Ovary (tissue), 7 donors: ENCODE measurements at regions not wholly inside any gene's neighbourhood (a gene's known extent, or its start where the extent isn't known, plus 50 kb on each side); places are given as distances from the start of the nearest gene placed in this dataset.

Experiments
- DNase-seq, 5 donors: peaks; one replicate each; pipeline ENCODE4 v3.0.0-alpha.2; 2019 to 2020
- H3K27ac ChIP-seq, 2 donors: fragments of 200-600 bp; one replicate each; pipeline versions ENCODE4 v1.5.1 to v1.8.0; 2019 to 2022
- H3K27me3 ChIP-seq: fragments of 200-600 bp; one replicate; pipeline ENCODE4 v1.8.0; 2022
- H3K36me3 ChIP-seq: fragments of 200-600 bp; sonication (generic); one replicate; pipeline ENCODE4 v1.5.1; 2019
- H3K4me1 ChIP-seq: one replicate; pipeline ENCODE4 v1.8.1; 2013; ENCODE audit warnings: mild to moderate bottlenecking, moderate library complexity; ENCODE audit not compliant: insufficient read depth
- H3K4me3 ChIP-seq: fragments of 200-600 bp; sonication (generic); one replicate; pipeline ENCODE4 v1.5.1; 2017
- H3K9me3 ChIP-seq, 2 donors: fragments of 200-600 bp in 1 of 2; sonication (generic) in 1 of 2; one replicate each; pipeline versions ENCODE4 v1.5.1 to v1.8.1; 2013 to 2019; ENCODE audit warnings: mild to moderate bottlenecking in 1 of 2, moderate library complexity in 1 of 2
- EP300 ChIP-seq: sonication (generic); formaldehyde crosslinking; IDR thresholded peaks from one replicate; pipeline ENCODE4 v1.6.1; 2017; ENCODE audit warnings: antibody characterized with exemption
- POLR2A ChIP-seq: fragments of 450-650 bp; IDR thresholded peaks from one replicate; pipeline ENCODE4 v1.6.1; 2017; ENCODE audit warnings: antibody characterized with exemption, mild to moderate bottlenecking, moderate library complexity
- WGBS, 3 donors: extraction: QIAGEN DNeasy Blood & Tissue Kit in 1 of 3; methylation state at CpG; one replicate each; pipeline versions ENCODE4 v1.1.5 to v1.1.7; 2013 to 2017; 5-methylcytosine and 5-hydroxymethylcytosine counted together
- intact Hi-C, 4 donors: fragments of 100-400 bp; cut with DNase I; formaldehyde crosslinking; loops; one replicate each; pipeline versions ENCODE4 v1.11.0 to v1.15.1; 2022 to 2023
- TF ChIP-seq, protein P1 (sequence below), 3 donors: fragments of 450-650 bp in 2 of 3; fragments of 200-600 bp in 1 of 3; IDR thresholded peaks; one replicate each; pipeline versions ENCODE4 v1.5.1 to v1.8.0; 2016 to 2022; ENCODE audit warnings: antibody characterized with exemption in 3 of 3, mild to moderate bottlenecking in 1 of 3
- donor health status: DM: no; HTN: no; CAD: no; lungs with moderate emphysema.
- donor health status: DM: no; HTN: no; CAD: no.
- donor health status: Bipolar disorder and iron deficiency.
- donor health status: DM: no; HTN: no; CAD: no.
- donor health status: DM: yes; HTN: yes; CAD: no.

DNA sequence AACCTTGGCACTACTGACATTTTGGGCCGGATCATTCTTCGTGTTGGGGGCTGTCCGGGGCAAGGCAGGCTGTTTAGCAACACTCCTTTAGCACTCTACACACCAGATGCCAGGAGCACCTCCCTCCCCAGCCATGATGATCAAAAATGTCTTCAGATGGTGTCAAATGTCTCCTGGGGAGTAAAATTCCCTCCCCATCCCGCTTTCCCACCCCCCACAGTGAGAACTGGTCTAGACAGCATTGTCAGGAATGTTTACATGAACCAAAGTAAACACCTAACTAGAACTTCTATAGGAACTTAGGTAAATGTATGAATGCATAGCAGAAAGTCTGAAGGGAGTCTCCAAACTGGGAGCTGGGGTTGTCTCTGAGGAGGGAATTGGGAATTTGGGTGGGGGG is 70.0 kb upstream of the TOP1 start:
- TF ChIP-seq POLR2A = no peak
- TF ChIP-seq, protein P1, sequence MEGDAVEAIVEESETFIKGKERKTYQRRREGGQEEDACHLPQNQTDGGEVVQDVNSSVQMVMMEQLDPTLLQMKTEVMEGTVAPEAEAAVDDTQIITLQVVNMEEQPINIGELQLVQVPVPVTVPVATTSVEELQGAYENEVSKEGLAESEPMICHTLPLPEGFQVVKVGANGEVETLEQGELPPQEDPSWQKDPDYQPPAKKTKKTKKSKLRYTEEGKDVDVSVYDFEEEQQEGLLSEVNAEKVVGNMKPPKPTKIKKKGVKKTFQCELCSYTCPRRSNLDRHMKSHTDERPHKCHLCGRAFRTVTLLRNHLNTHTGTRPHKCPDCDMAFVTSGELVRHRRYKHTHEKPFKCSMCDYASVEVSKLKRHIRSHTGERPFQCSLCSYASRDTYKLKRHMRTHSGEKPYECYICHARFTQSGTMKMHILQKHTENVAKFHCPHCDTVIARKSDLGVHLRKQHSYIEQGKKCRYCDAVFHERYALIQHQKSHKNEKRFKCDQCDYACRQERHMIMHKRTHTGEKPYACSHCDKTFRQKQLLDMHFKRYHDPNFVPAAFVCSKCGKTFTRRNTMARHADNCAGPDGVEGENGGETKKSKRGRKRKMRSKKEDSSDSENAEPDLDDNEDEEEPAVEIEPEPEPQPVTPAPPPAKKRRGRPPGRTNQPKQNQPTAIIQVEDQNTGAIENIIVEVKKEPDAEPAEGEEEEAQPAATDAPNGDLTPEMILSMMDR (IDR thresholded peaks at IDR 0.05) = no peak
- TF ChIP-seq EP300 = no peak
- no peaks in the 10 kb centered on the region for H3K36me3 ChIP-seq
- no peaks in the 10 kb centered on the region for H3K9me3 ChIP-seq
- peaks cover 1% of the 10 kb centered on the region for H3K4me1 ChIP-seq
- H3K27me3 ChIP-seq = no peaks in the 10 kb centered on the region
- H3K27ac ChIP-seq = no peak overlapping the region
- WGBS, 3 donors = 46 to 56% (median 51%) methylated on average over 4 of the region's 4 CpGs
- intact Hi-C loops = no loop called here
- DNase-seq = no peak
- H3K4me3 ChIP-seq = no peak overlapping the region

DNA sequence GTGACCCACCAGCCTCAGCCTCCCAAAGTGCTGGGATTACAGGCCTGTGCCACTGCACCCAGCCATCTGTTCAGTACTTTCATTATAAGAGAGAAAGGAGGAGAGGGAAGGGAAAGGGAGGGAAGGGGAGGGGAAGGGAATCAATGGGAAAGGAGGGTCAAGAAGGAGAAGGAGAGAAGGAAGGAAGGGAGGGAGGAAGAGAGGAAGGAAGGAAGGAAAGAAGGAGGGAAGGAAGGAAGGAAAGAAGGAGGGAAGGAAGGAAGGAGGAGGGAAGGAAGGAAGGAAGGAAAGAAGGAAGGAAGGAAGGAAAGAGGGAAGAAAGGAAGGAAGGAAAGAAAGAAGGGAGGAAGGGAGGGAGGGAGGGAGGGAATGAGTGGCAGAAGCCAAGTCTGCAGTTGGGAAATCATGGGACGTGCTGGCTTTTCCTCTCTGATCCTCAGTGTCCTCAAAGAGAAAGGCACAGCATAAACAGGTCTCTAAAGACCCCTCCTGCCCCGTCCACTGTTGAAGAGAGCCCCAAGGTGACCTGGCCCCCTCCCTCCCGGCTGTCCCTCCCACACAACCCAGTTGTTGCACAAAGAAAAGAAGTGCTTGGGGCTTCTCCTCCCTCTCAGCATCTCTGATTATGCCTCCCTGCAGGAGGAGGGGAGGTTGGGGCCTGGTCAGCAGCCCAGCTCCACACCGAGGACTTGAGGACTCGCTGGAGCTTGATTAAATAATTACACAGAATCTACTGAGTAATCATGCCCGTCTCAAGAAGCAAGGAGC is 69.1 kb upstream of the TOP1 start:
- intact Hi-C loops = loop anchor here in 3 of 4 donors (5.0 to 10.0 kb wide), 3 partner anchors 135 to 1905 kb away; no protein-coding TSS in a partner anchor
- no peak for DNase-seq
- 41 to 44% (median 42%) methylated on average over 6 of the region's 6 CpGs for WGBS, 3 donors

DNA sequence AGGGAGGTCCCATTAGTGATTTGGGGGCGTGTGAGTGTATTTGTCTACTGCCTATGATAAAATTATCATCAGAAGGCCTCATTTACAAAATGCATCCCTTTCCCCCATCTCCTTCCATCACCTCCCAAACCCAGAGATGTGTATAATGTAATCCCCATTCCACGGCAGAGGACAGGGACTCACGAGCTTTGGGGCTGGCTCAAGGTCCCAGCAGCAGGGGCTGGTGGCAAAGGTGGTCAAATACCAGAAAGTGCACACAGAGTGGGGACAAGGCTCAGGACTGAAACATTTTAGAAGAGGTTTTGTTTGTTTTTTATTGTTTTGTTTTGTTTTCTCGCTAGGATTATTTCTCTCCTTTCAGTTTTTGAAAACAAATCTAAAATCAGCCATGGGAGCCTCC is 68.5 kb upstream of the TOP1 start:
- no peaks in the 10 kb centered on the region for H3K36me3 ChIP-seq
- intact Hi-C loops = loop anchor here in 3 of 4 donors (5.0 to 10.0 kb wide), 3 partner anchors 135 to 1905 kb away; no protein-coding TSS in a partner anchor
- WGBS, 3 donors = 52 to 58% (median 53%) methylated on average over 4 of the region's 4 CpGs
- H3K9me3 ChIP-seq = no peaks in the 10 kb centered on the region
- no peak overlapping the region for H3K27ac ChIP-seq
- peaks cover 1% of the 10 kb centered on the region for H3K4me1 ChIP-seq
- TF ChIP-seq POLR2A = no peak
- TF ChIP-seq, protein P1 (IDR thresholded peaks at IDR 0.05) = no peak
- no peak for TF ChIP-seq EP300
- H3K4me3 ChIP-seq = no peak overlapping the region
- H3K27me3 ChIP-seq = no peaks in the 10 kb centered on the region
- DNase-seq = no peak

More for the DNA sequence above, 69.1 kb upstream of the TOP1 start:
- H3K4me3 ChIP-seq = no peak overlapping the region
- H3K4me1 ChIP-seq = peaks cover 1% of the 10 kb centered on the region
- TF ChIP-seq POLR2A (no peak), EP300 (no peak)
- TF ChIP-seq, protein P1 (IDR thresholded peaks at IDR 0.05) = no peak
- H3K9me3 ChIP-seq = no peaks in the 10 kb centered on the region
- no peak overlapping the region for H3K27ac ChIP-seq
- H3K27me3 ChIP-seq = no peaks in the 10 kb centered on the region
- H3K36me3 ChIP-seq = no peaks in the 10 kb centered on the region

DNA sequence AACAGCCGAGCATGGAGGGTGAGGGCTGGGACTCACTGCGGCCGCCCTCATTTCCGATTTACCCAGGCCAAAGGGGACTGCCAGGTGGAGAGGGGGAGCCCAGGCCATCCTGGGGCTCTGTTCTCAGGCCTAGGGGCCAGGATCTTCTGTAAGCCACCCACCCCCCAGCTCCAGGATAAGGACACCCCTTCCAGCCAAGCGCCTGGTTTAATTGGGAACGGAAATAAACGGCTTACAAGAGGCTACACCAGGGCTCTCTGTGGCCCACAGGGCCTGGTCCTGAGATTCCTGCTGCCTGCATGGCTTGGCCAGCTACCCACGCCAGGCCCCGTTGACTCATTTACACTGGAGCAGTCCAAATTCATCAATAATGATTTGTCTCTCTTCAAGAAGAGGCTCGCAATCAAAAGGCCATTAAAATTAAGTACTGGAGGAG is 68.1 kb upstream of the TOP1 start:
- 40 to 54% (median 47%) methylated on average over 10 of the region's 10 CpGs for whole genome bisulfite sequencing, 3 donors
- Histone ChIP-seq H3K9me3 (no peaks in the 10 kb centered on the region), H3K4me3 (no peak overlapping the region), H3K27ac (no peak overlapping the region), H3K27me3 (no peaks in the 10 kb centered on the region), H3K36me3 (no peaks in the 10 kb centered on the region), H3K4me1 (peaks cover 1% of the 10 kb centered on the region)
- intact Hi-C loops = loop anchor here in 3 of 4 donors (5.0 to 10.0 kb wide), 3 partner anchors 134 to 1906 kb away; no protein-coding TSS in a partner anchor
- DNase-seq = no peak
- TF ChIP-seq, protein P1 (IDR thresholded peaks at IDR 0.05) = no peak
- TF ChIP-seq EP300 = no peak
- no peak for TF ChIP-seq POLR2A
